CD4-positive, alpha-beta T cell treated with Interleukin-15 for 4 hours (primary cell): ENCODE measurements at regions not wholly inside any gene's neighbourhood (a gene's known extent, or its start where the extent isn't known, plus 50 kb on each side); places are given as distances from the start of the nearest gene placed in this dataset.
"Not testable (repeated sequence)": the region's sequence is repeated elsewhere in the genome, so short reads cannot be mapped to it uniquely, and the experiment has no call there.

Experiments
- DNase-seq: peaks from one replicate; pipeline ENCODE4 v3.0.0-alpha.2; 2020; ENCODE audit warnings: low spot score

GRCh38 chr16:48057048-48057447, 98.7 kb downstream of the ABCC12 start:
- DNase-seq = no peak

- peak; percentile 17 for DNase-seq
Measured at GRCh38 chr16:48054881-48055601, 100.8 kb downstream of the ABCC12 start.

GRCh38 chr16:48053418-48053745, 102.4 kb downstream of the ABCC12 start:
- DNase-seq = no peak

GRCh38 chr16:48052731-48053417, 102.9 kb downstream of the ABCC12 start:
- DNase-seq = no peak

GRCh38 chr16:48050871-48051270, 104.9 kb downstream of the ABCC12 start:
- no peak for DNase-seq

- DNase-seq = no peak
Measured at GRCh38 chr16:48049847-48050246, 105.9 kb downstream of the ABCC12 start.

- no peak for DNase-seq
Measured at GRCh38 chr16:48047720-48048119, 108.1 kb downstream of the ABCC12 start.

- DNase-seq = no peak
Measured at GRCh38 chr16:48047241-48047640, 108.6 kb downstream of the ABCC12 start.

- DNase-seq = no peak
Measured at GRCh38 chr16:48044117-48044516, 111.7 kb downstream of the ABCC12 start.

- no peak for DNase-seq
Measured at GRCh38 chr16:48041981-48042421, 113.8 kb downstream of the ABCC12 start.

GRCh38 chr16:48035142-48035541, 120.7 kb downstream of the ABCC12 start:
- DNase-seq = no peak

GRCh38 chr16:48030926-48031325, 124.9 kb downstream of the ABCC12 start:
- DNase-seq = no peak

- no peak for DNase-seq
Measured at GRCh38 chr16:48029768-48030167, 126.0 kb downstream of the ABCC12 start.

GRCh38 chr16:48025359-48025758, 130.4 kb downstream of the ABCC12 start:
- DNase-seq = no peak

- no peak for DNase-seq
Measured at GRCh38 chr16:48024042-48024441, 131.8 kb downstream of the ABCC12 start.

GRCh38 chr16:48022496-48022895, 133.3 kb downstream of the ABCC12 start:
- no peak for DNase-seq

- DNase-seq = not testable (repeated sequence)
Measured at GRCh38 chr16:48020617-48021016, 135.2 kb downstream of the ABCC12 start.

GRCh38 chr16:48014349-48015135, 141.3 kb downstream of the ABCC12 start:
- no peak for DNase-seq

- no peak for DNase-seq
Measured at GRCh38 chr16:48013491-48013901, 142.3 kb downstream of the ABCC12 start.

GRCh38 chr16:48011878-48012658, 143.7 kb downstream of the ABCC12 start:
- DNase-seq = no peak

- no peak for DNase-seq
Measured at GRCh38 chr16:48011466-48011865, 144.3 kb downstream of the ABCC12 start.

GRCh38 chr16:48008011-48008525, 147.7 kb downstream of the ABCC12 start:
- no peak for DNase-seq
